Posterior cingulate gyrus (tissue), 11 donors: ENCODE measurements at regions not wholly inside any gene's neighbourhood (a gene's known extent, or its start where the extent isn't known, plus 50 kb on each side); places are given as distances from the start of the nearest gene placed in this dataset.
"Not testable (repeated sequence)": the region's sequence is repeated elsewhere in the genome, so short reads cannot be mapped to it uniquely, and the experiment has no call there.

ENCODE experiments used
- DNase-seq, 10 donors: peaks; one replicate each; pipeline versions ENCODE4 v3.0.0 to v3.0.0-alpha.2; 2020 to 2021; ENCODE audit warnings: mixed read lengths in 3 of 10
- intact Hi-C: fragments of 100-400 bp; cut with DNase I; formaldehyde crosslinking; loops from one replicate; pipeline ENCODE4 v1.15.1; 2023

GRCh38 chr6:9266741-9267140, 831.4 kb upstream of the SLC35B3 start:
- DNase-seq, result no peak
- intact Hi-C loops, result no loop called here

- no peak for DNase-seq
- intact Hi-C loops, result loop anchor here (10.0 kb wide), 1 partner anchor 1178 kb away; no protein-coding TSS in a partner anchor
Observed at GRCh38 chr6:9257215-9257614, 821.9 kb upstream of the SLC35B3 start.

GRCh38 chr6:9254251-9254650, 818.9 kb upstream of the SLC35B3 start:
- no peak for DNase-seq
- intact Hi-C loops, result loop anchor here (10.0 kb wide), 1 partner anchor 1181 kb away; no protein-coding TSS in a partner anchor

- peak in 2 of 10 donors; percentile 38 to 58 for DNase-seq
- intact Hi-C loops, result loop anchor here (10.0 kb wide), 1 partner anchor 1182 kb away; no protein-coding TSS in a partner anchor
Observed at GRCh38 chr6:9252799-9253198, 817.5 kb upstream of the SLC35B3 start.

- intact Hi-C loops, result loop anchor here (10.0 kb wide), 1 partner anchor 1184 kb away; no protein-coding TSS in a partner anchor
- peak in 5 of 10 donors; percentile 10 to 81 (median 29) for DNase-seq
Observed at GRCh38 chr6:9250852-9251251, 815.5 kb upstream of the SLC35B3 start.

- intact Hi-C loops, result no loop called here
- DNase-seq, result no peak
Observed at GRCh38 chr6:9248133-9248532, 812.8 kb upstream of the SLC35B3 start.

- intact Hi-C loops, result no loop called here
- no peak for DNase-seq
Observed at GRCh38 chr6:9240861-9241260, 805.5 kb upstream of the SLC35B3 start.

GRCh38 chr6:9236443-9236842, 801.1 kb upstream of the SLC35B3 start:
- intact Hi-C loops, result no loop called here
- no peak for DNase-seq

GRCh38 chr6:9233686-9234085, 798.3 kb upstream of the SLC35B3 start:
- no peak for DNase-seq
- intact Hi-C loops, result no loop called here

- intact Hi-C loops, result no loop called here
- DNase-seq, result no peak
Observed at GRCh38 chr6:9233226-9233625, 797.9 kb upstream of the SLC35B3 start.

GRCh38 chr6:9225441-9225871, 790.1 kb upstream of the SLC35B3 start:
- DNase-seq, result no peak
- intact Hi-C loops, result no loop called here

- intact Hi-C loops, result no loop called here
Observed at GRCh38 chr6:9224539-9224938, 789.2 kb upstream of the SLC35B3 start.

GRCh38 chr6:9213717-9214116, 778.4 kb upstream of the SLC35B3 start:
- peak in 2 of 10 donors; percentile 45 to 58 for DNase-seq
- intact Hi-C loops, result not testable (repeated sequence)

More at GRCh38 chr6:9224539-9224938, 789.2 kb upstream of the SLC35B3 start:
- DNase-seq, result no peak

GRCh38 chr6:9208966-9209365, 773.6 kb upstream of the SLC35B3 start:
- intact Hi-C loops, result no loop called here

GRCh38 chr6:9205645-9206044, 770.3 kb upstream of the SLC35B3 start:
- intact Hi-C loops, result no loop called here
- DNase-seq, result no peak

More at GRCh38 chr6:9208966-9209365, 773.6 kb upstream of the SLC35B3 start:
- DNase-seq, result no peak

- no peak for DNase-seq
- intact Hi-C loops, result no loop called here
Observed at GRCh38 chr6:9204171-9204570, 768.8 kb upstream of the SLC35B3 start.

GRCh38 chr6:9200712-9201111, 765.4 kb upstream of the SLC35B3 start:
- no peak for DNase-seq
- intact Hi-C loops, result no loop called here

- no peak for DNase-seq
- intact Hi-C loops, result no loop called here
Observed at GRCh38 chr6:9197726-9198125, 762.4 kb upstream of the SLC35B3 start.

- intact Hi-C loops, result no loop called here
- DNase-seq, result no peak
Observed at GRCh38 chr6:9195322-9195721, 760.0 kb upstream of the SLC35B3 start.

GRCh38 chr6:9192405-9192909, 757.1 kb upstream of the SLC35B3 start:
- intact Hi-C loops, result no loop called here
- DNase-seq, result no peak

- intact Hi-C loops, result no loop called here
- no peak for DNase-seq
Observed at GRCh38 chr6:9186148-9186547, 750.8 kb upstream of the SLC35B3 start.

GRCh38 chr6:9178071-9178470, 742.7 kb upstream of the SLC35B3 start:
- intact Hi-C loops, result no loop called here

GRCh38 chr6:9173229-9173628, 737.9 kb upstream of the SLC35B3 start:
- DNase-seq, result peak in 1 of 10 donors; percentile 16
- intact Hi-C loops, result no loop called here

More at GRCh38 chr6:9178071-9178470, 742.7 kb upstream of the SLC35B3 start:
- no peak for DNase-seq
